GM19395 (cell line): ENCODE measurements at regions not wholly inside any gene's neighbourhood (a gene's known extent, or its start where the extent isn't known, plus 50 kb on each side); places are given as distances from the start of the nearest gene placed in this dataset.
"Not testable (repeated sequence)": the region's sequence is repeated elsewhere in the genome, so short reads cannot be mapped to it uniquely, and the experiment has no call there.

Experiments used
- ATAC-seq: cut with Tn5 transposase; IDR thresholded peaks from one replicate; pipeline ENCODE4 v1.9.1; 2021; ENCODE audit warnings: mild to moderate bottlenecking, moderate library complexity; ENCODE audit not compliant: unreplicated experiment

DNA sequence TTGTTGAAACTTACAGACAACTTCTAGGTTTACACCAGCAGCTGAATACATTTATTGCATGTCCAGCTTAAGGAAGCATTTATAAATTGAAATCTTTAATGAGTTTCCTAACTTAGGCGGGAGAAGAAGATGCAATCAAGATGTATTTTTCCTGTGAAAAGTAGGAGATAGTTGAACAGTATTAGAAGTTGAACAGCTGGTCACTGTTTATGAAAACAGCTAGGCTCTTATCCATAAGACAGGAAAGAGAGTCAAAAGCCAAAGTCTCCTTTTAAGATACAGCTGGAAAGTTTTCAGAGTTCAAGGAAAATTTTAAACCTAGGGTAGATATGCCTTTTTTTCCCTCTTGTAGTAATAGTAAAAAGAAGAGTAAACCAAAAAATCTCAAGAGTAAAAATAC, 236.1 kb upstream of the FERD3L start:
- no peak for ATAC-seq

DNA sequence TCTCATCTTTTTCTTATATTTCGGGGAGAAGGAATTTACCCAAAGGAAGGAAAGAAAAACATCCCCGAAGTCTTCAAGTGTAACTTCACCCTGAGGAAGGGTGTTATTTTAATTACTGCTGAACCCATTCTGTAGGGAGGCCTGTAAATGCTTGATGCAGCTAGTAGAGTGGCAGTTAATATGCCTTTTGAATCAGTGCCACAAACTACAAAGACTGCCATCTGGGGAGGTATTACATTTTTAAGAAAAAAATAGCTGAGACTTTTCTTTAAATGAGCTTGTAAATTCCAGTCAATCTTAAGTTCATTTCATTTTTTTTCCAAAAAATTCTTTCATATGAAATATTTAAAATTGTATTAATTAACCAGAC, 233.1 kb upstream of the FERD3L start:
- ATAC-seq: no peak

- no peak for ATAC-seq
Measured at GRCh38 chr7:19377611-19378344, 232.6 kb upstream of the FERD3L start.

DNA sequence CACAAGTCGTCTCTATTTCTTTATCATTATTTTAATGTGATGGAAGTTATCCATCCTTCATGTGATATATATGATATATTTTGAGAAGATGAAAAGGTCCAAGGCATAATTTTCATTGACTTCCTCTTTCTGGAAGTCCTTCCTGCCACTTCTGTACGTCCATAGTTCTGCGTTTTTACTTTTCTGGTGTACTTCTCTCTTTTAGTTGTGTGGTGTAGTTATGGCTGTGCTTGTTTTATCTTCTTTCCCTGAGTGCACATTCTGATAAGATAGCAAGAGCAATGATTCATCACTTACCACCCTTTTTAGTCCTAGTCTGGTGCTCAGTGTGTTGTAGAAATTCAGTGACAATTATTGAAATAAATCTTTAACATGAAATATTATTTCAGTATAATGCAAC, 231.3 kb upstream of the FERD3L start:
- ATAC-seq: no peak

DNA sequence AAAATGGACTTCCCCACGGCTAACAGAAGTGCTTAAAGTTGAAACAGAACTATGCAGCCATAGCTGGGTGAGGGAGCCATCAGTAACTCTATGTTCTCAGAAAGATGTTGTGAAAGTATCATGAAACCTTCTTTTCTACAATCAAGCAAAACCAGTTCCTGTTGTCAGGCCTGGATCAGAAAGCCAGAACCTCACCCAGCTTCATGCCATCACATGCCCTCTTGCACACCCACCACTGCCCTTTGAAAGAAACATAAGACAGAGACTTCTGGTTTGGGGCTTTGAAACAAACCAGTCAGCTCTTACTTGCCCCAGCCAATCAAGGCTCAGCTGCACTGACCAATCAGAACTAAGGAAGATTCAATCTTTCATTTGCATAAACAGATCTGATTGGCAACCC, 230.8 kb upstream of the FERD3L start:
- ATAC-seq: no peak

GRCh38 chr7:19373334-19373733, 228.1 kb upstream of the FERD3L start:
- ATAC-seq: no peak

DNA sequence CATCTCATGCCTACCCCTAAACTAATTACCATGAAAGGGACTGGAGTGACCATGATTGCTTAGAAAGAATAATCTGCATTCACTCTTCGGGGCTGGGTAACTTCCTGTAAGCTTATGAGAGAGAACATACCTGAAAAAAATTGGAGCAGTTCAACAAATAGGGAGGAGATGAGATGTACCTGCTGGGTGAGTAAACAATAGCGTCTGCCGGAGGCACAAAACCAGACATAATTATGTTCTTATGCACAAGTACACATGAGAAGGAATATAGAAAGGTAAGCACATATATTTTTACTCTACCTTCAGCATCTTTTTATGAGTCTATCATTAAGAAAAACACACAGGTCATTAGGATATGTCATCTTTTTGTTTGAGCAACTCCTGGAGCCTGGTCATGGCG, 224.6 kb upstream of the FERD3L start:
- ATAC-seq: no peak

DNA sequence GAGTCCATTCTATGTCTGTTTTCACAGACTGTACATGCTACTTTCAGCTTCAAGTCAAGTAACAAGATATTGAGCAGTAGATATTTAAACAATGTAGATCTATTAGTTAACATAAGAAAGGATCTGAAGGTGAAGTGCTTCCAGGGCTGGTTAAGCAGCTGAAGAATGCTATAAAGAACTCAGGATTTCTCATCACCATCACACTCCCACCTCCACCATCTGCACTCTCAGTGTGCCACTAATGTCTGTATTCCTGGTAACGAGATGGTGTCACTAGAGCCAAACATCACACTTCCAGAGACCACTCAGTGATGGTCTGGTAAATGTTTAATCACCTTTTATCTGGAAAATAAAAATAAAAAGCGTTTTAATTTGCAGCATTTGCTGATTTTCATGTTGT, 224.0 kb upstream of the FERD3L start:
- ATAC-seq: no peak

DNA sequence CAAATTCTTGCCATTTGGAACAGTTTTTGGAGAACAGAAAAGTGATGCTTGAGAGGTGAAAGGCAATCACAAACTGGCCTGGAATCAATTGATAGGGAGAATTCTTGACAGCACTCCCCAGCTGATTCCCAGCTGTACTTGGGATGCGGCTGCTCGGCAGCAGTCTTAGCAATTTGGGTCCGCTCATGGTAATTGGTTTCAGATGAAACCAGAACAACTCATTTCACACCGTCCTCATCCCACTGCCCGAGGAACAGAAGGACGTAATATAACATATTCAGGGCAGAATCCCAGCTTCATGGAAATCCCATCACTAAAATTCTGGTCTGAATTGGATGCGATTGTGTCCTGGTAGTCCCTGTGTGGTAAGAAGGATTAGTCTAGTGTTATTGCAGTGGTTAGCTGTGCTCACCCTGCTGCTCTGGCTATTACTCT, 223.3 kb upstream of the FERD3L start:
- ATAC-seq: no peak

DNA sequence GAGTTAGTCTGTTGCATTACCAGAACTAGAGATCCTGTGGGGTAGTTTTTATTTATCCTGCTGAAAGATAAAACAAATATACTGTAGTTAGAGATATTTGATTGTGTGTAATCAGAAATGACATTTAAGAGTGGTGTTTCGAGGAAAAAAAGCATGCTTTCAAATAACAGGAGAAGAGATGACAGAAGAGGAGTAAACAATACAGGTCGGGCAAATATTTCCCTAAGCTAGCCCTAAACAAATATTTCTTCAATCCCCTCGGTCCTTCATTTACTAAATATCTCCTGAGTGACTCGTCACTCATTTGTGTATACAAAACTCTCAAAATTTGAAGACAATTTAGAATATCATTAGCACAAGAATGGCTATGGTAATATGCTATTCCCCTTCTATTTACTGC, 219.7 kb upstream of the FERD3L start:
- ATAC-seq: no peak

DNA sequence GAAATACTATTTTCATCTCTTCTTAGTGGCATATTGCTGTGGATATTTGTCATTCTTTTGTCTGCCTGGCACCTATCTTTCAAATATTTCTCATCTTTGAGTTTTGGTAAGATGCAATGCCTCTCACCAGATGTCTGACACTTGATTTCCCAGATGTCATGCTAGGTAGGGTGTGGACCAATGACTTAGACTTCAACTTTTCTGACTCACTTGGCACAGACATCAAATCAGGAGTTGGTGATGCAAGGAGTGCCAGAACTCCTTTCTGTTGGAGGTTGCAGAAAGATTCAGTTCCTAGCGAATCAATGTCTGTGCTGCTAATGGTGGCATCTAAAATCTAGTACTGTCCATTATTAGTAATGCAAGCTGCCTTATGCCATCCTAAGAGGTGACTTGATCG, 216.9 kb upstream of the FERD3L start:
- ATAC-seq: no peak

DNA sequence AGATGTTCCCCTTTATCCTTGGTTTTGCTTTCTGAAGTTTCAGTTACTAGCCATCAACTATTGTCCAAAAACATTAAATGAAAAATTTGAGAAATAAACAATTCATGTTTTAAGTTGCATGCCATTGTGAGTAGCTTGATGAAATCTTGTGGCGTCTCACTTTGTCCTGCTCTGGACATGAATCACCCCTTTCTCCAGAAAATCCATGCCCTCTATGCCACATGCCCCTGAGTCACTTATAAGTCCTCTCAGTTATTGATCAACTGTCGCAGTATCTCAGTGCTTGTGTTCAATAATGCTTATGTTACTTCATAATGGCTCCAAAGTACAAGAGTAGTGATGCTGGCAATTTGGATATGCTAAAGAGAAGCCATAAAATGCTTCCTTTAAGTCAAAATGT, 208.0 kb upstream of the FERD3L start:
- no peak for ATAC-seq

DNA sequence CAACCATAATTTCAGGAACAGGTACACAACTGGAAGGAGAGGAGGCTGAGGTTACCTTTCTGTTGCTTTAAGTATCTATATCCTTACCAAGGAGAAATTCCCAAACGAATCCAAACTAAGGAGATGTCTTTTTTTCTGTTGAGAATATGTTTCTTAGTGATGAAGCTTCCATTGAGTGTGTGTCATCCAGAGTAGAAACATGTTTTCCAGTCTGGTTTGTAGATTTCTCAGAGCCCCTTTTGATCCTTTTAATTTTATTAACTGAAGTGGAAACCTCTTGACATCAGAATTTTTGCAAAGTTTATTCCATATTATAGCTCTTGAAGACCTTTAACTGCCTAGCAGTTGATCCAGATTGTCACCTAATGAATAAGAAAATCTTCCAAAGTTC, 207.1 kb upstream of the FERD3L start:
- ATAC-seq: no peak

DNA sequence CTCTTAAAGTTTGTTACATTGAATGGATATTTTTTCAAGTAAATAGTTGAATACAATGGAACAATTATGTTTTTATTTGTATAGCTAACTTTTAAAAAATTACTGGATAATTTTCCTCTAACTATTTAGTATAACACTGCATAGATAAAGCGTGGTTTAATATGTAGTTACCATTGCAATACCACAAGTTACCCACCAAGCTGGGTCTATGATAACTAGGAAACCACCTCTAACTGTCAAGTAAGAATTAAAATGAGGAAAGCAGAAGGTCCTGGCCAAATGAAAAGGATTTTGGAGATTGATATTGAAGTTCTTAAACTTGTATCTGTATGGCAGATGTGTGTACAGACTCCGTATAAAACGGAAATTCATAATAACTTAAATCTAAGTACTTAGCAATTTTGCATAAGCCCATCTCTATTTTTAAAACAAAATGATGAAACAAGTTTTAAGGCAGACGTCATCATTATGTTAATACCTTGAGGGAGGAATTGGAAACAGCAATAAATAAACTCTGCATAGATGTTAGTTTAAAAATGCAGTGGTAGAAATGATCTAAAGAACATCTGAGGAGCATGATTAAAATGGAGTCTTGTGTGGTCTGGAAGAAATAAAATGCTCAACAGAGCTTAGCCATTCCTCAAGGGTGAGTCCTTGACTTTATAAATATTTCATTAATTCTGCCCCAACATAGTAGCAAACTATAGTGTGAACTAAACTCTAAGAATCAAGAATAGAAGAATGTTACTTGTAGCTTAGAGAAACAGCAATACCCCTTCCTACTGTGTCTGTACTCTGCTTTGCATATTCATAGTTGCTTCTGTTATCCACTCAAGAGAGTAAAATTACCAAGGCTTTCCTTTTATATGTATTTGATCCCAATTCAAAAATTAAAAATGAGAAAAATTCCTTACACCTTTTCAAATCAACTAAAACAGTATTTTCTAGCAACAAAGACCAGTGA, 206.4 kb upstream of the FERD3L start:
- ATAC-seq: no peak

GRCh38 chr7:19339512-19339911, 194.3 kb upstream of the FERD3L start:
- no peak for ATAC-seq

GRCh38 chr7:19338512-19338911, 193.3 kb upstream of the FERD3L start:
- ATAC-seq: not testable (repeated sequence)

DNA sequence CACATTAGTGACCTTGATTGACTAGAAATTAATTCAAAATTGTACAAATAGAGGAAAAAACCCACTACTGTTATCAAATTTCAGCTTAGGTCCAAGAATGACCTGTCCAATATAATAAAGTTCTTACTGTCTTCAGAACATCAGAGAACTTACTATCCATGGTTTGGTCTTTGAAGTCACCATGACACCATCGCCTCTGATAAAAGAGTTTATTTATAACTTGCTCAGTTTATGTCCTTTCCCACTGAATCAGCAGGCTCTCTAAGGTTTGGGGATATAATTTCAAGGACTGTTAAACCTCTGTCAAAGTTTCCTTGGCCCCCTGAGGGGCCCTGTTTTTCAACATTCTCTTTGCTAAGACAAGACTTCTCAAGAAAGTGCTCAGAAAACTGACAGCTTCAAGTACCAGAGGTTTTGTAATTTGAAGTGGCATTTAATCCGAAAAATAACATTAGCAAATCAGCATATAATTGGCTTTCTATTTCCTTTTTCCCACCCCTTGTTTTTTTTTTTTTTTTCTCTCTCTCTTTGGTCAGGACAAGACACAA, 191.7 kb upstream of the FERD3L start:
- ATAC-seq: no peak

DNA sequence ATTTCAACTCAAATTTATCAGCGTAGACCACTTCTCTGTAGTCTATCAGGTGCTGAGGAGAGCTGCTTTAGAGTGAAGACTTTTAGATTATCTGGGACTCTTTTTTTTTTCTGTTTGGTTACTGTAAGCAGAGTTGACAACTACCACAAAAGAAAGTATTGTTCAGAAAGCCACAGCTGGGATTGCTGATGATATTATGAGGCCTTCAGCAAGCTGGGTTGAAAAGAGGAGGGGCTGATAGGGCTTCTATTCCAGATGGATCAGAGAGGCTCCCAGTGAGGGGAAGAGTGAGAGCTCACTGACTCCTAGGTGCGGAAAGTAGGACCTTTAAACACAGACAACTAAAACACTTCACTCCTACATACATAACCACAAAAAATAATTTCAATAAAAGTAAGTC, 188.5 kb upstream of the FERD3L start:
- no peak for ATAC-seq

DNA sequence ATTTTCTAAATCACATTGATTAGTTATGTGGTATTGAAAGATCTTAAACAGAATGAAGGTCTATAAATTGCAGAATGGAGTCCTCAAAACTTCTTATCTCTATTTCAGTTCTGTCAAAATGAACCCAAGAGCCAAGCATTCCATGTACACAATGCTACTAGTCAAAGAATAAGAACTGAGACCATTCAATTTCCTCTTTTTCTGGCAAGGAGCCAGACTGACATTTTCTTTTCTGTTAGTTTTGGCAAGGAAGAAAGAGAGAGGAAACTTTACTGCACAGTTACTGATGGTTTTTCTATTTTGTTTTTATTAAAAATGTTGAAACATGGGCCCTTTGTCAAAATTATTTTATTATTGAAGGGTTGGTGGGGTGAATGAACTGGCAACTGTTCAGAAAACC, 181.8 kb upstream of the FERD3L start:
- ATAC-seq: no peak

- ATAC-seq: no peak
Measured at GRCh38 chr7:19322002-19322401, 176.8 kb upstream of the FERD3L start.

GRCh38 chr7:19318287-19318686, 173.1 kb upstream of the FERD3L start:
- ATAC-seq: no peak

DNA sequence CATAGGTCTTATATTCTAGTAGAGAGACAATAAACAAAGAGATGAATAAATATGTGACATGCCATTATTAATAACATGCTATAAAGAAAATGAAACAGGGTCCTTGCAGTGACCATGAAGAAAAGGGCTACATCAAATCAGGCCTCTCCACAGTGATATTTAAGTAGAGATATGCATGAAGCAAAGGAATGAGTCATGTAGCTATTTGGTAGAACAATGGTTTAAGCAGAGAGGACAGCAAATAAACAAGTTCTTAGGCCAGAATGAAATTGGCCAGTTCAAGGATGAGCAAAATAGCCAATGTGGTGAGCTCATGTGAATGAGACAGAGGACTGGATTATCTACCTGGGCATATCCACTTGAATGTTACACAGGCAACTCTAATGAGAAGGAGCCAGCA, 172.2 kb upstream of the FERD3L start:
- ATAC-seq: no peak
